Lower lobe of right lung (tissue), 2 donors: ENCODE measurements at regions not wholly inside any gene's neighbourhood (a gene's known extent, or its start where the extent isn't known, plus 50 kb on each side); places are given as distances from the start of the nearest gene placed in this dataset.

ENCODE experiments used
- ATAC-seq, 2 donors: fragments of 200-7000 bp; cut with Tn5 transposase; one replicate each; pipeline ENCODE4 v1.9.1; 2020 to 2022; ENCODE audit warnings: mild to moderate bottlenecking in 2 of 2, moderate library complexity in 2 of 2
- DNase-seq: peaks from one replicate; pipeline ENCODE4 v3.0.0-alpha.2; 2020
- H3K27ac ChIP-seq: fragments of 200-600 bp; one replicate; pipeline ENCODE4 v1.8.0; 2022
- H3K27me3 ChIP-seq: fragments of 200-600 bp; one replicate; pipeline ENCODE4 v1.8.0; 2022; ENCODE audit warnings: low read depth
- H3K36me3 ChIP-seq: fragments of 200-600 bp; one replicate; pipeline ENCODE4 v1.8.0; 2022; ENCODE audit warnings: mild to moderate bottlenecking
- H3K4me1 ChIP-seq: fragments of 200-600 bp; one replicate; pipeline ENCODE4 v1.8.0; 2022
- H3K4me3 ChIP-seq: fragments of 200-600 bp; one replicate; pipeline ENCODE4 v1.8.0; 2022; ENCODE audit warnings: mild to moderate bottlenecking
- H3K9me3 ChIP-seq: fragments of 200-600 bp; one replicate; pipeline ENCODE4 v1.8.0; 2022
- CTCF ChIP-seq: fragments of 200-600 bp; IDR thresholded peaks from one replicate; pipeline ENCODE4 v1.8.0; 2022; ENCODE audit warnings: antibody characterized with exemption, mild to moderate bottlenecking
- intact Hi-C: fragments of 100-400 bp; cut with DNase I; formaldehyde crosslinking; loops from one replicate; pipeline ENCODE4 v1.11.0; 2022
- donor health status: DM: no; HTN: yes; CAD: no; lungs with severe emphysema.

GRCh38 chr5:18761801-18762200 lies 1127.5 kb downstream of the TAF11L14 start:
- no peaks in the 10 kb centered on the region for H3K4me1 ChIP-seq
- ATAC-seq (no peak), DNase-seq (no peak)
- no peak for TF ChIP-seq CTCF
- no peak overlapping the region for H3K4me3 ChIP-seq
- no peaks in the 10 kb centered on the region for H3K9me3 ChIP-seq
- intact Hi-C loops: no loop called here
- no peaks in the 10 kb centered on the region for H3K36me3 ChIP-seq
- no peak overlapping the region for H3K27ac ChIP-seq
- H3K27me3 ChIP-seq: no peaks in the 10 kb centered on the region

GRCh38 chr5:18764161-18764560 lies 1129.9 kb downstream of the TAF11L14 start:
- intact Hi-C loops: no loop called here
- no peaks in the 10 kb centered on the region for H3K27me3 ChIP-seq
- no peak overlapping the region for H3K4me3 ChIP-seq
- no peaks in the 10 kb centered on the region for H3K36me3 ChIP-seq
- DNase-seq (no peak), ATAC-seq (no peak)
- H3K27ac ChIP-seq: no peak overlapping the region
- H3K4me1 ChIP-seq: no peaks in the 10 kb centered on the region
- no peak for TF ChIP-seq CTCF
- no peaks in the 10 kb centered on the region for H3K9me3 ChIP-seq

- H3K4me3 ChIP-seq: no peak overlapping the region
- no peak for TF ChIP-seq CTCF
These were observed 1131.0 kb downstream of the TAF11L14 start for GRCh38 chr5:18765304-18765703.

GRCh38 chr5:18771097-18771610 lies 1136.9 kb downstream of the TAF11L14 start:
- no peak for TF ChIP-seq CTCF
- ATAC-seq: no peak
- H3K27me3 ChIP-seq: no peaks in the 10 kb centered on the region
- DNase-seq: no peak
- no peaks in the 10 kb centered on the region for H3K9me3 ChIP-seq
- intact Hi-C loops: no loop called here
- no peaks in the 10 kb centered on the region for H3K36me3 ChIP-seq
- no peak overlapping the region for H3K4me3 ChIP-seq
- no peak overlapping the region for H3K27ac ChIP-seq
- no peaks in the 10 kb centered on the region for H3K4me1 ChIP-seq

More at GRCh38 chr5:18765304-18765703, 1131.0 kb downstream of the TAF11L14 start:
- Histone ChIP-seq H3K9me3 (no peaks in the 10 kb centered on the region), H3K36me3 (no peaks in the 10 kb centered on the region), H3K27me3 (no peaks in the 10 kb centered on the region), H3K4me1 (no peaks in the 10 kb centered on the region), H3K27ac (no peak overlapping the region)
- intact Hi-C loops: no loop called here
- DNase-seq (no peak), ATAC-seq (no peak)

GRCh38 chr5:18772475-18772874 lies 1138.2 kb downstream of the TAF11L14 start:
- ATAC-seq (no peak), DNase-seq (no peak)
- H3K36me3 ChIP-seq: no peaks in the 10 kb centered on the region
- no peak for TF ChIP-seq CTCF
- intact Hi-C loops: no loop called here
- H3K27ac ChIP-seq: no peak overlapping the region
- no peaks in the 10 kb centered on the region for H3K27me3 ChIP-seq
- H3K9me3 ChIP-seq: no peaks in the 10 kb centered on the region
- H3K4me3 ChIP-seq: no peak overlapping the region
- H3K4me1 ChIP-seq: no peaks in the 10 kb centered on the region

GRCh38 chr5:18778225-18778624 lies 1144.0 kb downstream of the TAF11L14 start:
- peaks cover 6% of the 10 kb centered on the region for H3K9me3 ChIP-seq
- H3K4me3 ChIP-seq: no peak overlapping the region
- intact Hi-C loops: no loop called here
- DNase-seq (no peak), ATAC-seq (no peak)
- no peaks in the 10 kb centered on the region for H3K27me3 ChIP-seq
- no peaks in the 10 kb centered on the region for H3K36me3 ChIP-seq
- H3K4me1 ChIP-seq: no peaks in the 10 kb centered on the region
- no peak for TF ChIP-seq CTCF
- no peak overlapping the region for H3K27ac ChIP-seq
